HuH-7 (cell line): ENCODE measurements at regions not wholly inside any gene's neighbourhood (a gene's known extent, or its start where the extent isn't known, plus 50 kb on each side); places are given as distances from the start of the nearest gene placed in this dataset.
A peak's percentile ranks its signal among the peaks of the same experiment; 100 is the strongest.

Experiments
- DNase-seq: peaks from one replicate; pipeline ENCODE4 v3.0.0; 2011; ENCODE audit warnings: low spot score

DNA sequence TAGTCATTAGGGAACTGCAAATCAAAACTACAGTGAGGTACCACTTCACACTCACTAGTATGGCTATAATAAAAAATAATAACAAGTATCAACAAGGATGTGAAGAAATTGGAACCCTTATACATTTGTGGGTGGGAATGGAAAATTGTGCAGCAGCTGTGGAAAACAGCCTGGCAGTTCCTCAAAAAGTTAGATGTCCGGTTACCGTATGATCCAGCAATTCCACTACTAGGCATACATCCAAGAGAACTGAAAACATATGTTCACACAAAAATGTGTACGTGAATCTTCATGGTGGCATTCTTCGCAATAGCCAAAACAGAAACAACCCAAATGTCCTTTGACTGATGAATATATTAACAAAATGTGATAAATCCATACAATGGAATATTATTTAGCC lies 187.9 kb upstream of the LYSMD4 start:
- no peak for DNase-seq

DNA sequence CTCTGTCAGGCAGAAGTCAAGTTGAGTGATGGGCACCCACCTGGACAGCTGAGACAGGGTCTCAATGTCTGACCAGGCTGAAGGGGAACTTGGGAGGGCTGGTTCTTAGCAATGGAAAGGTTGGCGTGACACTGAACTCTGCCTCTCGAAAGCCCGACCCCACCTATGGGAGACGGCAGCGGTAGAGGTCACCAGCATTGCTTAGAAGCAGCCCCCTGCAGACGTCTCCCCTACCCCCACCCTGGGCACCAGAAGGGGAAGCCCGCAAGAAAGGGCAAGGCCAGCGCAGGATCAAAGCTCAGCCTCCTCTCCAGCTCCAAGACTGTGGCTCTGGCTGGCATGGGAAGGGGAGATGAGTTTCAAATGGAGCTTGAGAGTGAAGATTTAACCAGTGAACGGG lies 184.8 kb upstream of the LYSMD4 start:
- DNase-seq: no peak

GRCh38 chr15:99917252-99917651 lies 184.0 kb upstream of the LYSMD4 start:
- no peak for DNase-seq

GRCh38 chr15:99916668-99917223 lies 183.5 kb upstream of the LYSMD4 start:
- DNase-seq: no peak

- no peak for DNase-seq
Measured at GRCh38 chr15:99914723-99915122, 181.5 kb upstream of the LYSMD4 start.

GRCh38 chr15:99911816-99912215 lies 178.6 kb upstream of the LYSMD4 start:
- no peak for DNase-seq

DNA sequence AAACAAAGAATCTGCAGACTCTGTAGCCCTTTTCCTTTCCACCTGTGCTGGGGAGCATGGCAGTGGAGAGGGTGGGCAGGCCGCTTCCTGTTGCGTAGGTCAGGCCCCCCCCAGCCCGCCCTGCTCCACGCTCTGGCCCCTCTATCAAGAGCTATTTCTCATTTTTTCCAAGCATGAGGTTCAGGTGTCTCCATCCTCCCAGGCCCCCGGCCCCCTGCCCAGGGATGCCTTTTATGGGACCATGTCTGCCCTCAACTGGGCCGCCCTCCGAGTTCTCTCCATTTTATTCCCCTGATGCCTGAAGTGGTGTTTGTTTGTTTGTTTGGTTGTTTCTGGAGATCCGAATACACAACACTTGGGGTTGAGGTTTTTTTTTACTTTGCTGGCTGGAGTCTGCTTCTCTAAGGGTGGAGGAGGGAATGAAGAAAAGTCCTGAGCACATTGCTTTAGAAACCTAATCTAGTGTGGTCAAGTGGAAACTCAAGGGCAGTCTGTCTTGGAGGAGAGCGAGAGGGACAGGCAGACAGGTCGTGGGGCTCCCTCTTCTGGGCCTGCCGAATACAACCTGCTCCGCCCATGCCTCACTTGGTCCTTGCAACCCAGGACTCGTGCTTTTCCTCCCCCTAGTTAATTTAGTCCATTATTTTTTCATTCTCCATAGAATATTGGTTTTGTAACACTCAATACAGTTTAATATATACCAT lies 176.5 kb upstream of the LYSMD4 start:
- DNase-seq: peak; percentile 52

GRCh38 chr15:99907698-99908097 lies 174.5 kb upstream of the LYSMD4 start:
- no peak for DNase-seq

DNA sequence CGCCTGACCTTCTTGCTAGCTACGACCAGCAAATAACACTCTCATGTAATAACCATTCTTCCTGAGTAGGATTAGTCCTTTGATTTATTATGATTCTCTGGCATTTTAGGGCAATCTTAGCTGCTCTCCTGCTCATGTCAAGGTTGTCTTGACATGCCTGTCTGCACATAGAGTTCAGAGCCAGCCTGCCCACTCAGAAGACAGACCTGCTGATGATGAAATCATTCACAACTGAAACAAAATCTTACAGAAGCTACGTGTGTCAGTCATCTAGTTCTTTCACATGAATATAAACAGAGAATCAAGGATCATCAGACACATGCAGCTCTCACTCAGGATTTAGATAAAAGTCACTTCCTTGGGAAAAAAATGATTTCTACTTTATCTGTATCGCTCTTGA lies 173.6 kb upstream of the LYSMD4 start:
- no peak for DNase-seq

GRCh38 chr15:99906311-99906710 lies 173.1 kb upstream of the LYSMD4 start:
- DNase-seq: no peak

- no peak for DNase-seq
Measured at GRCh38 chr15:99902248-99902928, 169.2 kb upstream of the LYSMD4 start.

DNA sequence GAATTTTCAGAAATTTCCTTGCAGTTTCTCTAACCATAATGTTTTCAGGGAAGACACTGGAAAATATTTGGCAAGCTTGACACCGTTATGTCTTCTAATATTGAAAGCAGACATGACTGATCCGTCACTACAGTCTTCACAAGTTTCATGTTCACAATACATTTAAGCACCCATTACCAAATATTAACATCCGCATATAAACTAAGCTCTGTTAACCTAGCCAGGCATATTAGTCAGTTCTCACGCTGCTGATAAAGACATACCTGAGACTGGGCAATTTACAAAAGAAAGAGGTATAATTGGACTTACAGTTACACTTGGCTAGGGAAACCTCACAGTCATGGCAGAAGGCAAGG lies 162.7 kb upstream of the LYSMD4 start:
- DNase-seq: no peak

DNA sequence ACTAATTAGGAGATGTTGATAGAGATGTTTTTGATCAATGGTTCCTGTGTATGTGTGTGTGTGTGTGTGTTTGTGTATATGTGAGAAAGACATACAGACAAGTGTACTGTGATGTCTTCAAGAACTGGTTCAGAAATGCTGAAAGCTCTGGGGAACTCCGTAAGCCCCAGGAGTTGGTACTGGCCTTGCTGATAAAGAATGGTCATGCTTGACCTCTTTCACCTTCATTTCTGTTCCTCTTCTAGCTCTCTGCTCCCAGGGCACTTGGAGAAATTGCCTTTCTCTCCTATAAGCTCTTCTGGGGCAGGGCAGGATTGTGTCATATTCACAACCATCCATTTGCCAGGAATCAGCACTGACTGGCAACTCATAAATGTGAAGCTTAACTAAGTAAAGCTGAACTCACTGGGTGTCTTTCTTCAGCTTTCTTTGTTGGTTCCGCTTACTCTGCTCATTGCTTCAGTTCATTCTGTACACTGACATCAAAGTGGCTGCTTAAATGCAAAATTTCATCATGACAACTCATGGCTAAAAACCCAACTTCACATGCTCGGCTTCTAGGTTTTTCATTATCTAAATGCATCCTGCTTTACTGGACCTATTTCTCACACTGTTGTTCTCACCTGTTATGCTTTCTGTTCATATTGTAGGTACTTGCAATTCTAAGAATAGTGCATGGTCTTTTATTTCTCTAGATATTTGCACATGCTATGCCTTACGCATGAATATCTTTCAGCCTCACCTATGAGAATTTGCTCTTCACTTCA lies 162.1 kb upstream of the LYSMD4 start:
- DNase-seq: no peak

DNA sequence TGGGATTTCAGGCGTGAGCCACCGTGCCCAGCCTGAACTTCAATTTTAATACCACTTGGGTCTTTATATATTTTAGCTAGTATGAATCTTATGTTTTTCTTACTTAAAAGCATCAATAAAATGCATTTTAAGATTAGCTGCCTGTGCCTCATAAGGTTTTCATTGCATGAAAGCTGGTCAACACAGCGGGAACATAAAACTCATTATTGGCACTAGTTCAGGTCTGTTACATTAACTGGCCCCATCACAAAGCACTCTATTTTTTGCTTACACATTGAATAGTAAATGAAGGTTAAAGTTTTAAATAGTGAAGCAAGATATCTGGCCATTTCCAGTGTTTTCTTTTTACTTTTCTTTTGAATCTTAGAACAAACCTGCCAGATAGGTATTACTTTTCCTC lies 145.6 kb upstream of the LYSMD4 start:
- DNase-seq: no peak

DNA sequence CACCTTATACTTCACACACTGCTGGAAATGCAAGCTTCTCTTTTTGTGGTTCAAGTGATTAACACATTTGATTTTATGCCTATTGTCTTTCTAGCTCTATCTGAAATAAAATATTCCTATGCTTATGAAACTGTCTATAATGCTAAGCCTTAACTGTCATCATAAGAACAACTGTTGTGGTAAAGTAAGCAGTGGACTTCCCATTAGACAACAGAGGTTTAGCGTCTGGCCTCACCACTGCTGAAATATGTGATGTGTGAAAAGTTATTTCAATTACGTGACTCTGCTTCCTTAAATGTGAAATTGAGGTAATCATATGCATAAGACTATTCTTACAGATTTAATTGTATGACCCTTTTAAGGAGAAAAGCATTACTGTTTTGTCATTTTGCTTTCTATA lies 140.2 kb upstream of the LYSMD4 start:
- DNase-seq: no peak

GRCh38 chr15:99863550-99864198 lies 130.4 kb upstream of the LYSMD4 start:
- no peak for DNase-seq

DNA sequence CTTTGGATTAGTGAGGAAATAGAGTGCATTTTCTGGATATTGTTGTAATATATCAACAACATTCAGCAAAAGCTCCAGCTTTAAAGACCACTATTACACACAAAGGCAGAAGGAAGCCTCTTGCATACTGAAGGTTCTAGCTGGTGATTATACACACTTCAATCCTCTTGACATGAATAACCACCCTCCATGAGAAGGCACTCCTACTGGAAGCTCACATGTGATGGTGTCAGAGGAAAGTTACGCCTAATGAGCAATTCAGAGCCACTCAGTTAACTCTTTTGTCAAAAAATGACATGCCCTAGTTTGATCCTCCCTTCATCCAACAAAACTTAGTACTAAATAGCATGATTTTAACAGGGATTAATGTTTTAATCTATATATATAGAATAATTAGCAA lies 124.6 kb upstream of the LYSMD4 start:
- no peak for DNase-seq

GRCh38 chr15:99850517-99850916 lies 117.3 kb upstream of the LYSMD4 start:
- no peak for DNase-seq

- no peak for DNase-seq
Measured at GRCh38 chr15:99845009-99845408, 111.8 kb upstream of the LYSMD4 start.

- no peak for DNase-seq
Measured at GRCh38 chr15:99844150-99844549, 110.9 kb upstream of the LYSMD4 start.

DNA sequence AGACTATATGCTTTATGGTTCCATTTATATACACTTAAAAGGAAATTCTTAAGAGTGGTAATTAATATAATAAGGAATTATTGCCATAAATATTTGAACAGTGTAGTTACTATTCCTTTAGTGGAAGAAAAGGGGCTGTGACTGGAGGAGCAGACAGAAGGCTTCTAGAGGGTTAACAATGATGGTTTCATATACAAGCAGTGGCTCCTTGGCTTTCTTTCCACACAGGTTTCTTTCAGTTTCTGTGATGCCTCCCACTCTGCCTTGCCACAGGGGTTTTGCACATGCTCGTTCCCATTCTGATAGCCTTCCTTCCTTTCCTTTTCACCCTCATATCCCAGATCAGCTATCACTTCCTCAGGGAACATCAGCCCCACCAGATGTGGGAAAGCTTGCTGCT lies 108.8 kb upstream of the LYSMD4 start:
- no peak for DNase-seq

- DNase-seq: no peak
Measured at GRCh38 chr15:99826157-99826780, 93.0 kb upstream of the LYSMD4 start.
